GM19025 (cell line): ENCODE measurements at regions not wholly inside any gene's neighbourhood (a gene's known extent, or its start where the extent isn't known, plus 50 kb on each side); places are given as distances from the start of the nearest gene placed in this dataset.

Experiments used
- ATAC-seq: cut with Tn5 transposase; IDR thresholded peaks from one replicate; pipeline ENCODE4 v1.9.1; 2021; ENCODE audit warnings: mild to moderate bottlenecking, low read depth, moderate library complexity; ENCODE audit not compliant: unreplicated experiment

DNA sequence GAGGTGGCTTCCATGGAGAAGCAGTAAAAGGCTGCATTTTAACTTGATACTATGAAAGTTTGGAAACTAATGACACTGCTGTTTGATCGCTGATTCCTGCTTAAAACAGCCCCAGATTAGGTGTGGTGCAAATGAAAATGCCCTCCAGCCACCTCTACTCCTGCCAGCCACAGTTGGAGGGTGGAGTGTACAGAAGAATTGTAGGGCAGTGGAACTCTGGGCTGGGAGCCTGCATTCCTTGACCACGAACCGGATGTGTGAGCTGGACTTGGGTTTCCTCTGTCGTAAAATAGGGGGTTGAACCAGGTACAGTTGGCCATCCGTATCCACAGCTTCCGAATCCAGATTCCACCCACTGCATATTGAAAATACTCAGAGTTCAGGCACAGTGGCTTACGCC lies 84.6 kb upstream of the RFX8 start:
- no peak for ATAC-seq

DNA sequence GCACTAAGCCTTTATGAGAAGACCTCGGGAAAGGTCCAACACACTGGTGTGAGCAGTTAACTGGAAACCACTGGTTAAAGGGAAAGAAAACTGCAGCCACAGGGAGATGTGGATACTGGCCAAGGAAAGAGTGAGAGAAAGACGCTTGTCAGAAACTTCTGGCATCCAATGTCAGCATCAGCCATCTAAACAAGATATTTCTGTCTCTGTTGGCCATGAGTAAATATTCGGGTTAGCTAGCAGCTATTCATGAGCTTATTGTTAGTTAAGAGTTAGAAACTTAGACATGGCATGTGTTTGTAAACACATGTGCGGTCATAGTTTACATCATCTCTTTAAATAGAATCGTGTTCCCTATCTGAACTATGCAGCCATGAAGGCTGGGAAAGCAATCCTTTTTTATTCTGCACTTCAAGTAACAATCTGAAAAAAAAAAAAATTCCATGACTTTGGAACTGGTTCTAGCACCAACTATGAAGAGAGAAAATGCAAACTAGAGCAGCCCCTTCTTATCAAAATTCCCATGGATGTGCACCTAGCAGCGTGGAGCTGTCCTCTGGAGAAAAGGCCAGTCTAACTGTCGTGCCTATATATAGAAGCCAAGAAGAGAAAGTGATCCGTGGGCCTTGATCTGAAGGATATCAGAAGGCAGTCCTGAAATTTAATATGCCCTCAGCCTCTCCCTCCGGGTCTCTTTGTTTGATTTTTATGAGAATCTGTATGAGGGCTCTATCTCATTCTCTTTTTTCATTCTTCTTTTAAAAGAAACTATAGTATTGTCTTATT lies 84.0 kb upstream of the RFX8 start:
- no peak for ATAC-seq

DNA sequence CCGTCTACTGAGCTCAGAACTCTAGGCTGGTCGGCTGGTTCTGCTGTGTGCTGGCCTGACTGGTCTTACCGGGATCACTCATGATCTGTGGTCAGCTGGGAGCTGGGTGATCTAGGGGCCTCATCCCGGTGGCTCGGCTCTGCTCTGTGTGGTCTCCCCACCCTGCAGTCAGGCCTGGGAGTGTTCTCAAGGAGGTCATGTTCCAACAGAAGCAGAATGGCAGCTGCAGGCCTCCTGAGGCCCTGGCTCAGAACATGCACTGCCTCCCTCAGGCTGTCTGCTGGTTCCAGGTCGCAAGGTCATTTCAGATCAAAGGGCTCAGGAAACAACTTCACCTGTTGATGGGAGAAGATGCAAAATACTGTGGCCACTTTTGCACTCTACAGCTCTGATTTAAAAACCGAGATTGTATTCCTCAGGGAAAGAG lies 81.1 kb upstream of the RFX8 start:
- no peak for ATAC-seq

DNA sequence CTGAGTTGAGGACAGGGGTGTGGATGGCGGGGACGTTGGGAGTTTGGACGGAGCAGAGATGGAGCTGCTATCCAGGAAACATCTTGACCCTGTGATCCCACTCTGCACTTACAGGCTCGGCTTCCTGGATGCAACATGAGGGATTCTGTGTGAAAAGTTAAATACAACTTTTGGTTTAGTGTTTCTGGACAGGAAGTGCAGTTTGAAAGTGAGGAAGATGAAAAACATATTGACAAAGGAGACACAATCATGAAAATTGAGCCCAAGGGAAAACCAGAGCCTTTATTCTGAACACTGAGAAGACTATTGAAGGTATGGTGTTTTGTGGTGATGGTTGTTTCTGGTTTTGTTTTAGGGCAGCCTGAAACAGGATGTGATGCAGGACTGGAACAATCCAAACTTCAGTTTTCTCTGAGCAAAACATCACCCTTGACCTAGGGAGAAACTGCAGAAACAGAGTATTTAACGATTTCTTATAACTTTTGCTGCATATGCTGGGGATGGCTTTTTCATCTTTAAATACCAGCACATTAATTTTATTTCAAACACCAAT lies 76.5 kb upstream of the RFX8 start:
- ATAC-seq, result no peak

DNA sequence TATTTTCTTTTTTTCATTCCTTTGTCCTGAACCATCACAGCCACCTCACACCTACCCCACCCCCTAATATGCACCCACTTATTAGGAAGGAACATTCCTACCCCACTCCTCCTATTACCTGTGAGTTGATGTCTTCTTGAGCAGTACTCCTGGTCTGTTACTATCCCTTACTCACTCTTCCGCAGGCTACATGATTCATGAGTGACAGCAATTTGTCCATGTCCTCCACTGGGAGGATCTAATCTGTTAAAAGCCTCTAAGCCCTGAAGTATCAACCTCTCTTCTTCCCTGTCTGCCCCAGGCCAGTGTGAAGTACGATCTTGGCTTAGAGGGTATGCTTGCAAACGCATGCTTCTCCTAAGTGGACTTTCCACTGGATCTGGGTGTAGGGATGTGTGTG lies 75.6 kb upstream of the RFX8 start:
- ATAC-seq, result no peak

DNA sequence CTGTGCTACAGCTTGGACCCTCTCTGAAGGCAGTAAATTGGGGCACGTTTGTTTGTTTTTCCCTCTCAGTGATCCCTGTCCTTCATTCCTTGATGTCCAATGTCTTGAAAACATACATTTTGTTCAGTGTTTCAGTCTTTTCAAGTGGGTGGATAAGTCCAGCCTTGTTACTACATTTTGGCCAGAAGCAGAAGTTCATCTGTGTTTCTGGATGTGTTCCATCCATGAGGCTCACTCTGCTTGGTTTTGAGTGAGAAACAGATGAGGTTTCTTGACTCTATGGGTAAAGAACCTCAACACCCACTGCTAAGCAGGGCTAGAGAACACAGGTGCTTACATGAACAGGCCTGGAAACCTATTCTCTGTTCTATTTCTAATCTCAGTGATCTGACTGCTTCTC lies 74.5 kb upstream of the RFX8 start:
- ATAC-seq, result no peak

DNA sequence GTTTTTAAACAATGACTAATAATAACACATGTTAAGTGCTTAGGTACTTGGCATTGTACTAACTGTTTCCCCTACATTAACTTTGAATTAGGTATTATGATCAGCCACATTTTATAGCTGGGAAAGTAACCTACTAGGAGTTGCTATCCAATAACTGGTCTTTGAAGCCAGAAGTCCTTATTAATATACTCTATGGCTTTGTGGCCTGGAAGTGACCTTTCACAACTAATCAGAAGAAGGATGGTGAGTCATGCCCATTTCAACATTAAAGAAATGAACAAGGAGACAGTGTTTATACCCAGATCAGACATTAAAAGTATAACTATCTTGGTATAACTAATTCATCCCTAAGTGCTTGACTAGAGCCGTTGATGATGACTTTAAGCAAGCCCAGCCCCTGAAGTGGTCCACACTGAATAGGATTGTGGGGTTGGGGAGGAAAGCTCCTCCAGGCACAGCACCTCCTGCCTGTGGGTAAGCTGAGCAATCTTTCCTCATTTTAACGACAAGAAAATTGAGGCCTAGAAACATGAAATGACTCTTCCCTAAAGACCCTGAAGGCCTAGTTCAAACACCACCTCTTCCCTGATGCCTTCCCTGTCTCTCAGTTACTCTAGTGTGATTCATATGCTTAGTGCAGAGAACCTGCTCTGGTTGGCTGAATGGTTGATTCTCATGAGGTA lies 71.6 kb upstream of the RFX8 start:
- ATAC-seq, result no peak

DNA sequence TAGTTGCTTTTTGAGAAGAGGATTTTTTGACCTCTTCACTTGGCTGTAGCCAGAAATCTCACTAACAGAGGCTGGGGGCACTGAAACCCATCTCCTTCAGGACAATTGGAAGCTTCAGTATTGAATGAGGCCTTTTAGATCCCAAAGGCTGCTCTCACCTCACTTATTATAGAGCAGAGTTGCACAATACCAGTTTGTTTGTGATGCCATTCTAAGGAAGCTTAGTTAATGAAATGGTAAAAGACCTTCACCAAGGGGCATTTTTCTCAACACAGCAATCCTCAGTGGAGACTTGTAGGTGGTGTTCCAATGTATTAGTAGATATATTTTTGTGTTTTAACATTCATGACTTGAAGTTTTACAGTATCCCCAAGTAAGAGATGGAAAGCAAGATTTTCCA lies 71.0 kb upstream of the RFX8 start:
- no peak for ATAC-seq

DNA sequence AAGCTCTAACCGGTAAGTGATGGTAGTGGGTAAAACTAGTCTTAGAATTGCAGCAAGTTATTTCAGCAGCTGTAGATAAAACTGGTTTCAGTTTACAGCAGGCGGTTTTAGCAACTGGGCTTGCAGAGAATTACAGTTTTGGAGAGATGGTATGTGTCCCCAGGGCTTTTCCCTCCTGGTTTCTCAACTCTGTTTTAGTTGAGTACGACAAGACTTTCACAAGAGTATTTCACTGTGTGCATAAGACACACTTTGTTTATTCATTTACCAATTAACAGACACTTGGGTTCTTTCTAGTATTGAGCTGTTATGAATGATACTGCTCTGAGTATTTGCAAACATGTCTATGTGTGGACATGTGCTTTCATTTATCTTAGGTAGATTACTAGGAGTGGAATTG lies 65.6 kb upstream of the RFX8 start:
- ATAC-seq, result no peak

DNA sequence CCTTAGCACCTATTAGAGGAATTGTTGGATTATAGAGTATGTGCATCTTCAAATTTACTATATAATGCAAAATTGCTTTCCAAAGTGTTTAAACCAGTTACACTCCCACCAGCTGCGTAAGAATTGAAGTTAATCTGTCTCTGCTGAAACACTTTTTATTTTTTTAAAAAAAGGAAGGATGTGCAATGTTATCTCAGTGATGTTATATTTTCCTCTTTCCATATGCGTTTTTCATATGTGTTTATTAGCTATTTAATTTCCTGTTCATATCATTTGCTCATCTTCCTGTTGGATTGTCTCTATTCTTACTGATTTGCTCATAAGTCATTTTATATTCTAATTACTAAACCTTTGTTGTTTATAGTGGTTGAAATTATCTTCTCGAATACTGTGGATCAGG lies 63.2 kb upstream of the RFX8 start:
- no peak for ATAC-seq

DNA sequence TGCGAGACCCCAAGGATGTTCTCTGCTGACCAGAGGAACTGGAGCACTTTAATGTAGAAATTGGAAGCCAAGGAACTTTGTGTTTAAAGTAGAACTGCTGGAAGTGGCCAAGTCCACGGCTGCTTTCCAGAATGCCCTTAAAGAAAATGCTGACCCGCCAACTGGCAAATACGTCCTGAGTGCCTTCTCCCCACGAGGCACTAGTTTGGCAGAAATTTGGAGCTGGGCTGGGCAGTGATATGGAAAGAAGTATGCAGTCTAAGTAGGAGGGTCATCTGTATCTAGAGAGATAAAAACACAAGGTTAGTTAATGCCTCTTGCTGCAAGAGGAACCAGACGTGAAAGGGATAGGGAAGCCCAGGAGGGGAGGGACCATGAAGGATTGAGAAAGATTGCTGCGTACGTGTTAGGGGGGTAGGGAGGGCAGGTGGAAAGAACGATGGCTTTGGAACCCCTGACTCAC lies 59.3 kb upstream of the RFX8 start:
- no peak for ATAC-seq

DNA sequence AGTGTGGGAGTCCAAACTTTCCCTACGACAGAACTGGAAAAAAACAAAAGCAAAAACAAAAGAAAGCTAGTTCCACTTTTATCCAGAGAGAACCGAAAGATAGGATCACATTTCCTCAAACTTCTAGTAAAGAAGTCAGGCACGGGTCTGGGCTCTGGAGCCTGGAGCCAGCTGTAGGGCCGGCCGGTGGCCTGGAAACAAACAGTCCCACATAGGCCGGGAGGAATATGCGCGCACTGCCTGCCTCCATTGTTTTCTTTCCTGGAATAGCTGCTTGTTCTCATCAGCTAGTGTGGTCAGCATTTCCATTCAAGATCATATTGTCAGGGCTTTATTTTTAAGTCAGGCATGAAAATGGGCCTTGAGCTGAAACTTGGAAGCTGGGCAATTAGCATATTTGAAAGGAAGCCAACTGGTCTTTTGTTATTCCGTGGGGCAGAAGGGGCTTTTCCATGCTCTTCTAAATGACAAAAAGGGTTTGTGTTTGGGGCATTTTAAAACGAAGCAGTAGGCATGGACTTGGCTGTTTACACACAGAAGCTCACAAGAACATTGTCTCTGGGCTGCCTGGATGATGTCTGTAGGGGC lies 58.7 kb upstream of the RFX8 start:
- ATAC-seq, result no peak

DNA sequence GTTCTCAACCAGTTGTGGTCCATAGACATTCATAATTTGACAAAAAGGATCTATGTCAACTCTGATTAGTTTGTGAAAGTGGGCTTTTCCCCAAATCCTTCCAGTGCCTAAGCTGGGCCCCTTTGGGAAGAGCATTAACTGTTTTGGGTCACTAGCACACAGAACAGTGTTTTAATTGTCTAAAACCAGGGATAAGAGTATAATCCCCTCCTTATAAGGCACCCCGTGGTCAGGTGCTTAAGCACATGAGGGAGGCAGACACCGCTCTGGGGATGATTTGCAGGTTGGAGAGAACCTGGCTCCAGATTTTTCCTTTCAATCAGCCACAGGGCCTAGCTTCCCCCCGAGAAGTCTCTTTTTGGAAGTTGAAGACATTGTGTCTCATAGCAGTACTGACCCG lies 53.6 kb upstream of the RFX8 start:
- ATAC-seq, result no peak

DNA sequence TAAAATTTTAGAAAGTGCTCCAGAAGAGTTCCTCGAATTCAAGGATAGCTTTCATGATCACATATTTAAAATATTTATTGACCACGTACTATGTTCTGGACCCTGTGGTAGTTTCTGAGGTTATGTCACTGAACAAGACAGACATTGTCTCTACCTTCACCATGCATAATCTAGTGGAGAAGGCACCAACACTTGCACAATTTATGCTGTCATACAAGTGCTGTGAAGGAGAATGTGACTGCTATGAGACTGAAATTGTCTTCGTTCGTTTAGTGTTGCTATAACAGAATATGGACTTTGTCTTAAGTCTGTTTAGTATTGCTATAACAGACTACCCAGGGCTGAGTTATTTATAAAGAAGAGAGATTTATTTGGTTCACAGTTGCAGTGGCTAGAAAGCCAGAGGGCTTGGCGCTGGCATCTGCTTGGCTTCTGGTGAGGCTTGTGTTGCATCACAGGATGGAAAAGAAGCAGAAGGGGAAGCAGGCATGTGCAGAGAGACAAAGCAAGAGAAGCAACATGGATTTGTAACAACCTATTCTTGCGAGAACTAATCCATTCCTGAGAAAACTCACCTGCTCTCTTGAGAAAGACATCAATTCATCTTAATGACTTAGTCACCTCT lies 50.0 kb upstream of the RFX8 start:
- no peak for ATAC-seq
